ENCODE measurements at regions not wholly inside any gene's neighbourhood (a gene's known extent, or its start where the extent isn't known, plus 50 kb on each side); places are given as distances from the start of the nearest gene placed in this dataset.

DNA sequence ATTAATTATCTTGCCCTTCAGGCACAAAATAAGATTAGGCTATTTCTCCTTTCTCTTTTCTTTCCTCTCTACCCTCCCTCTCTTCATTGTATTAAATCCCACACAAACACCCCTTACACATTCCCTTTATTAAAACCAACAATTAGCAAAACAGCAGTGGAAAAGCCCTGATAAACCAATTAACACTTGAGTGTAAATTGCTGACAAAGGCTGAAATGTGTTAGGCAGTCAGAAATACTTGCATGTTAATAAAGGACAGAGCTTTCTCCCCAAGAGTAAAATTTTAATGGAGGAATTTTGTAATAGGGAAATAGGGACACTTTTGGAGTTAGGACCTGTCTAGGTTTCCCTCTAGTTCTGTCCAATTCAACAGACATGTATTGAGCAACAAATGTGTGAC lies 370.9 kb downstream of the MRPS30 start:
- TF ChIP-seq, protein P1, sequence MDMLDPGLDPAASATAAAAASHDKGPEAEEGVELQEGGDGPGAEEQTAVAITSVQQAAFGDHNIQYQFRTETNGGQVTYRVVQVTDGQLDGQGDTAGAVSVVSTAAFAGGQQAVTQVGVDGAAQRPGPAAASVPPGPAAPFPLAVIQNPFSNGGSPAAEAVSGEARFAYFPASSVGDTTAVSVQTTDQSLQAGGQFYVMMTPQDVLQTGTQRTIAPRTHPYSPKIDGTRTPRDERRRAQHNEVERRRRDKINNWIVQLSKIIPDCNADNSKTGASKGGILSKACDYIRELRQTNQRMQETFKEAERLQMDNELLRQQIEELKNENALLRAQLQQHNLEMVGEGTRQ (CRISPR knock-in tag; IDR thresholded peaks at IDR 0.05), result no peak
- TF ChIP-seq CTCF (IDR thresholded peaks at IDR 0.05) (no peak), ATF1 (CRISPR knock-in tag; IDR thresholded peaks at IDR 0.05) (no peak)

Measured in WTC11 (cell line).